ENCODE measurements at regions not wholly inside any gene's neighbourhood (a gene's known extent, or its start where the extent isn't known, plus 50 kb on each side); places are given as distances from the start of the nearest gene placed in this dataset.
A peak's percentile ranks its signal among the peaks of the same experiment; 100 is the strongest.

- Histone ChIP-seq H3K36me3 (ENCODE audit: control insufficient read depth, insufficient read depth, low read length) (no peaks in the 10 kb centered on the region), H3K4me3 (ENCODE audit: low read depth, low read length) (no peak overlapping the region), H3K27me3 (ENCODE audit: control insufficient read depth, insufficient read depth, low read length) (no peaks in the 10 kb centered on the region)
- TF ChIP-seq CTCF (IDR thresholded peaks at IDR 0.05; ENCODE audit: insufficient read depth, low read length, poor library complexity, severe bottlenecking) = no peak
- no peak for DNase-seq (ENCODE audit: low read depth)
Measured at GRCh38 chr4:177033632-177034031, 240.9 kb upstream of the VEGFC start.

- H3K36me3 ChIP-seq (ENCODE audit: control insufficient read depth, insufficient read depth, low read length) = no peaks in the 10 kb centered on the region
- no peak for TF ChIP-seq CTCF (IDR thresholded peaks at IDR 0.05; ENCODE audit: insufficient read depth, low read length, poor library complexity, severe bottlenecking)
- no peaks in the 10 kb centered on the region for H3K27me3 ChIP-seq (ENCODE audit: control insufficient read depth, insufficient read depth, low read length)
- no peak overlapping the region for H3K4me3 ChIP-seq (ENCODE audit: low read depth, low read length)
- no peak for DNase-seq (ENCODE audit: low read depth)
Measured at GRCh38 chr4:177041356-177041755, 248.6 kb upstream of the VEGFC start.

- Histone ChIP-seq H3K27me3 (ENCODE audit: control insufficient read depth, insufficient read depth, low read length) (no peaks in the 10 kb centered on the region), H3K4me3 (ENCODE audit: low read depth, low read length) (no peak overlapping the region), H3K36me3 (ENCODE audit: control insufficient read depth, insufficient read depth, low read length) (no peaks in the 10 kb centered on the region)
- TF ChIP-seq CTCF (IDR thresholded peaks at IDR 0.05; ENCODE audit: insufficient read depth, low read length, poor library complexity, severe bottlenecking) = peak; percentile 84
- DNase-seq (ENCODE audit: low read depth) = peak; percentile 21
Measured at GRCh38 chr4:177047070-177047850, 254.5 kb upstream of the VEGFC start.

GRCh38 chr4:177047851-177048174 is 255.1 kb upstream of the VEGFC start:
- Histone ChIP-seq H3K27me3 (ENCODE audit: control insufficient read depth, insufficient read depth, low read length) (no peaks in the 10 kb centered on the region), H3K4me3 (ENCODE audit: low read depth, low read length) (no peak overlapping the region), H3K36me3 (ENCODE audit: control insufficient read depth, insufficient read depth, low read length) (no peaks in the 10 kb centered on the region)
- DNase-seq (ENCODE audit: low read depth) = no peak
- TF ChIP-seq CTCF (IDR thresholded peaks at IDR 0.05; ENCODE audit: insufficient read depth, low read length, poor library complexity, severe bottlenecking) = no peak

GRCh38 chr4:177051473-177052060 is 258.1 kb upstream of the NEIL3 start:
- peak; percentile 47 for TF ChIP-seq CTCF (IDR thresholded peaks at IDR 0.05; ENCODE audit: insufficient read depth, low read length, poor library complexity, severe bottlenecking)
- no peak for DNase-seq (ENCODE audit: low read depth)
- Histone ChIP-seq H3K27me3 (ENCODE audit: control insufficient read depth, insufficient read depth, low read length) (no peaks in the 10 kb centered on the region), H3K36me3 (ENCODE audit: control insufficient read depth, insufficient read depth, low read length) (no peaks in the 10 kb centered on the region), H3K4me3 (ENCODE audit: low read depth, low read length) (no peak overlapping the region)
